RWPE2 (cell line): ENCODE measurements at regions not wholly inside any gene's neighbourhood (a gene's known extent, or its start where the extent isn't known, plus 50 kb on each side); places are given as distances from the start of the nearest gene placed in this dataset.
A peak's percentile ranks its signal among the peaks of the same experiment; 100 is the strongest.
"Not testable (repeated sequence)": the region's sequence is repeated elsewhere in the genome, so short reads cannot be mapped to it uniquely, and the experiment has no call there.

ENCODE experiments used
- ATAC-seq: fragments of 200-7000 bp; cut with Tn5 transposase; 3 replicates; pipeline ENCODE4 v1.9.1; 2021; ENCODE audit warnings: low read depth
- DNase-seq: peaks from one replicate; pipeline ENCODE4 v3.0.0-alpha.2; 2020; ENCODE audit warnings: low spot score
- H3K27ac ChIP-seq: fragments of 450-650 bp; 2 replicates; pipeline ENCODE4 v1.5.1; 2017; ENCODE audit warnings: mild to moderate bottlenecking; ENCODE audit not compliant: poor library complexity, severe bottlenecking
- H3K27me3 ChIP-seq: fragments of 250-450 bp; sonication (Bioruptor Pico); 2 replicates; pipeline ENCODE4 v1.5.1; 2021; ENCODE audit warnings: mild to moderate bottlenecking, moderate library complexity; ENCODE audit not compliant: insufficient read depth, poor library complexity, severe bottlenecking
- H3K36me3 ChIP-seq: fragments of 250-450 bp; sonication (Bioruptor Pico); 2 replicates; pipeline ENCODE4 v1.5.1; 2020; ENCODE audit warnings: low read depth, mild to moderate bottlenecking, moderate library complexity
- H3K4me1 ChIP-seq: fragments of 250-450 bp; sonication (Bioruptor Pico); 2 replicates; pipeline ENCODE4 v1.5.1; 2021; ENCODE audit warnings: mild to moderate bottlenecking, moderate library complexity; ENCODE audit not compliant: insufficient read depth, poor library complexity, severe bottlenecking
- H3K4me3 ChIP-seq: fragments of 250-450 bp; sonication (Bioruptor Pico); 2 replicates; pipeline ENCODE4 v1.5.1; 2021; ENCODE audit warnings: mild to moderate bottlenecking, moderate library complexity; ENCODE audit not compliant: severe bottlenecking
- H3K9me3 ChIP-seq: fragments of 250-450 bp; sonication (Bioruptor Pico); 2 replicates; pipeline ENCODE4 v1.5.1; 2021; ENCODE audit warnings: mild to moderate bottlenecking, moderate library complexity; ENCODE audit not compliant: severe bottlenecking
- TF ChIP-seq, protein P1 (sequence below): fragments of 450-650 bp; IDR thresholded peaks from one replicate; pipeline ENCODE4 v1.5.1; 2017; ENCODE audit warnings: mild to moderate bottlenecking, moderate library complexity; ENCODE audit not compliant: poor library complexity, severe bottlenecking

DNA sequence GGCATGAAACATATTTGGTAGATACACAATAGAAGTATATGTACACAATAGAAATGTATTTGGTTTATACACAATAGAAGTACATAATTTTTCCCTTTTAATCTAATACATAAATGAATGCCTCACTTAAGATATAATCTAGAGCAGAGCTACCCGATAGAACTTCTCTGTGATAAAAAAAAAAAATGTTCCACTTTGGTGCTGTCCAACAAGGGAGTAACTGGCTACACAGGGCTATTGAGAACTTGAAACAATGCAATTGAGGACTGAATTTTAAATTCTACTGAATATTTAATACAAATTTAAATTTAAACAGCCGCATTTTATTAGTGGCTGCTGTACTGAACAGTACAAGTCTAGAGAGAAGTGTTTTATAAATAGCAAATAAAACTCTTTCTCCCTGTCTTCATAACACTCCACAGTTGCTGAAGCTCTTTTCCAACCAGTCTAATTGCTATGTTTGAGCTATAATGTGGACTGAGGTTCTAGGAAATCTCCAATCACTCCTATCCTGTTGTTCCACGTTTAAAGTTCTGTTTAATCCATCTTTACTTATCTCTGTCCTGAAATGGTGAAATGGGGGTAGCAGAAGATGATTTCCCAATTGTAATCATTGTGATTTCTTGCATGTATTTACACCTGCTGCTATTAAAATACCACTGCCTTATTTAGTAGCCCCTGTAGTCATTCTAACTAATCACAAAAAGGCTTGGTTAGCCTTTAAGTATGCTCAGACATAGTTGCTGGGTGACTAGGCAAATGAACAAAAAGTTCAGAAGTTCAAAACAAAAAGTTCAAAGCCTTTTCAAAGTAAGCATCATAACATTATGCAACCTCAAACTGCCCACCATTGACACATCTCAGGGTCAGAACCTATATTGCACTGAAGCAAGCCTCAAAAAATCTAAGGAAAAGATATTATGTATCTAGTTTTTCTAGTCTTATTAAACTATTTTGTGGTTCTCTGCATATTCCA, 192.3 kb upstream of the C1orf87 start:
- TF ChIP-seq, protein P1, sequence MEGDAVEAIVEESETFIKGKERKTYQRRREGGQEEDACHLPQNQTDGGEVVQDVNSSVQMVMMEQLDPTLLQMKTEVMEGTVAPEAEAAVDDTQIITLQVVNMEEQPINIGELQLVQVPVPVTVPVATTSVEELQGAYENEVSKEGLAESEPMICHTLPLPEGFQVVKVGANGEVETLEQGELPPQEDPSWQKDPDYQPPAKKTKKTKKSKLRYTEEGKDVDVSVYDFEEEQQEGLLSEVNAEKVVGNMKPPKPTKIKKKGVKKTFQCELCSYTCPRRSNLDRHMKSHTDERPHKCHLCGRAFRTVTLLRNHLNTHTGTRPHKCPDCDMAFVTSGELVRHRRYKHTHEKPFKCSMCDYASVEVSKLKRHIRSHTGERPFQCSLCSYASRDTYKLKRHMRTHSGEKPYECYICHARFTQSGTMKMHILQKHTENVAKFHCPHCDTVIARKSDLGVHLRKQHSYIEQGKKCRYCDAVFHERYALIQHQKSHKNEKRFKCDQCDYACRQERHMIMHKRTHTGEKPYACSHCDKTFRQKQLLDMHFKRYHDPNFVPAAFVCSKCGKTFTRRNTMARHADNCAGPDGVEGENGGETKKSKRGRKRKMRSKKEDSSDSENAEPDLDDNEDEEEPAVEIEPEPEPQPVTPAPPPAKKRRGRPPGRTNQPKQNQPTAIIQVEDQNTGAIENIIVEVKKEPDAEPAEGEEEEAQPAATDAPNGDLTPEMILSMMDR: no peak
- no peaks in the 10 kb centered on the region for H3K4me1 ChIP-seq
- no peak overlapping the region for H3K4me3 ChIP-seq
- no peaks in the 10 kb centered on the region for H3K36me3 ChIP-seq
- ATAC-seq: peak; percentile 58
- DNase-seq: no peak
- H3K9me3 ChIP-seq: no peaks in the 10 kb centered on the region
- no peaks in the 10 kb centered on the region for H3K27me3 ChIP-seq
- no peak overlapping the region for H3K27ac ChIP-seq

DNA sequence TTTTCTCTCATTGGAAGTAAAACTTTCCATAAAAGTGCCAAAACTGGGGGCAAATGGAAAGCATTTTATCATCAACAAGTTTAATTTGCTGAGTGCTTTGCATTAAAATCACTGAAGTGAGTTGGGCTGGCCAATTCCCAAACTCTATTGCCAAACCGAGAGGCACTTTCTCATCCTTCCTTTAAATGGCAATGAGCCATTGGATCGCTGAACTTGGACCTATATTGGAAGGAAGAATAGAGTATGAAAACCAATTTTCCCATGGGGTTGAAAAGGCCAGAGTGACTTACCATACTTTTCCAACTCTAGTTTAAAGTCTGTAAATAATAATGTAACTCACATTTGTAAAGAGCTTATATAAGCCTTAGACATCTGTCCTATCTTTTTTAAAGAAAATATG, 189.1 kb upstream of the C1orf87 start:
- H3K4me1 ChIP-seq: no peaks in the 10 kb centered on the region
- ATAC-seq (no peak), DNase-seq (no peak)
- no peak overlapping the region for H3K4me3 ChIP-seq
- H3K27me3 ChIP-seq: no peaks in the 10 kb centered on the region
- H3K36me3 ChIP-seq: no peaks in the 10 kb centered on the region
- TF ChIP-seq, protein P1: no peak
- H3K27ac ChIP-seq: no peak overlapping the region
- no peaks in the 10 kb centered on the region for H3K9me3 ChIP-seq

DNA sequence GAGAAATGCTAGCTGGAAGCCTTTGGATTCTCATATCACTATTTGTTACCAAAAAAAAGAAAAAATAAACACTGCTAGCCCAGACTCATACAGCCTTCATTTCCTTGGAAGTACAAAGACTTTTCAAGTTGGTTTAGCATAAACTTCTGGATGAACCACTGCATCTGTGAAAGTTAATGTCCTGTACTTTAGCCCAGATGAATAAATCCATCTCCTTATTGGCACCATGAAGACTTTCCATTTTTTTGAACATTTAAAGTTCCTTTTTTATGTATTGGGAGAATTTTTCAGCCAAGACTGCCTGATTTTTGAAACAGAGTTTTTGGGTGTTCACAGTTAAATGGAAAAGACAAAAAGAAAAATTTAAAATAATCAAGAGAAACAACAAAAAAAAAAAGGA, 184.0 kb upstream of the C1orf87 start:
- H3K36me3 ChIP-seq: no peaks in the 10 kb centered on the region
- ATAC-seq (no peak), DNase-seq (no peak)
- H3K9me3 ChIP-seq: no peaks in the 10 kb centered on the region
- TF ChIP-seq, protein P1: no peak
- no peak overlapping the region for H3K27ac ChIP-seq
- H3K27me3 ChIP-seq: no peaks in the 10 kb centered on the region
- H3K4me3 ChIP-seq: no peak overlapping the region
- no peaks in the 10 kb centered on the region for H3K4me1 ChIP-seq

DNA sequence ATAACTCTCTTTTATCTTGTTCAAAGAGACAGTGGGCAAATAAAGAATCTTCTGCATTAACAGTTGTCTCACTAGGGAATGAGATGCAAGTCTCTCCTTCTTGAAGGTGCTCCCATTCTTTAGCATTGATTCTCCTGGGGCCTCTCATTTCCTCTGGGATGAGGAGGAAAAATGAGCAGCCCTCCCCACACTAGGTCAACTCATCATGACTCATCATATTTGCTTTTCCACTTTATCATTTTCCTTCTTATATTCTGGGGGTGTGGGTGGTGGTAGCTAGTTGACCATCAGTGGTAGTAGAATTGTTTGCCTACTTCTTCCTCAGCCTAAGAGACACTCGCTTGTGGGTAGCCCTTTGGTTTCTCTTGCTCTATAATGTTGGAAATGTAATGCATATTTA, 182.0 kb upstream of the C1orf87 start:
- peak; percentile 63 for ATAC-seq
- TF ChIP-seq, protein P1: no peak
- Histone ChIP-seq H3K27ac (no peak overlapping the region), H3K9me3 (no peaks in the 10 kb centered on the region), H3K27me3 (no peaks in the 10 kb centered on the region), H3K4me1 (no peaks in the 10 kb centered on the region), H3K36me3 (no peaks in the 10 kb centered on the region), H3K4me3 (no peak overlapping the region)
- DNase-seq: no peak

DNA sequence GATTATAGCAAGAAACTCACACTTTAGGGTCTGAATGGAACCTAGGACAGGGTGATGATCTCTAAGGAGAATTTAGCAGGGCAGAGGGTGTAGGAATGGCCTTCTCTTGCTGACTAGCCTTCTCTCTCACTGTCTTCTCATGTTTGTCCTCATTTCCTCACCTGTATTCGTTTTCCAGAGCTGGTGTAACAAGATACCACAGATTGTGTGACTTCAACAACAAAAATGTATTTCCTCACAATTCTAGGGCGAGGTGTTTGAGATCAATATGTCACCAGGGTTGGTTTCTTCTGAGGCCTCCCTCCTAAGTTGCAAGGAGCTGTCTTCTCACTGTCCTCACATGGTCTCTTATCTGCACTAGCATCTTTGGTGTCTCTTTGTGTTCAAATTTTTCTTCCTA, 177.9 kb upstream of the C1orf87 start:
- Histone ChIP-seq H3K4me1 (no peaks in the 10 kb centered on the region), H3K4me3 (no peak overlapping the region), H3K9me3 (no peaks in the 10 kb centered on the region), H3K27me3 (no peaks in the 10 kb centered on the region), H3K27ac (no peak overlapping the region), H3K36me3 (no peaks in the 10 kb centered on the region)
- DNase-seq (no peak), ATAC-seq (no peak)
- TF ChIP-seq, protein P1: no peak

DNA sequence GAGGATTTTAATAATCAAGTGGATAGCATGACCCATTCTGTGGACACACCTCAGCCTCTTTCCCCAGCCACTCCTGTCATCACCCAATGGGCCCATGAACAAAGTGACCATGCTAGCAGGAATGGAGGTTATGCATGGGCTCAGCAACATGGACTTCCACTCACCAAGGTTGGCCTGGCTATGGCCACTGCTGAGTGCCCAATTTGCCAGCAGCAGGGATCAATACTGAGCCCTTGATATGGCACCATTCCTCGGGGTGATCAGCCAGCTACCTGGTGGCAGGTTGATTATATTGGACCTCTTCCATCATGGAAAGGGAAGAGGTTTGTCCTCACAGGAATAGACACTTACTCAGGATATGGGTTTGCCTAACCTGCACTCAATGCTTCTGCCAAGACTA, 173.9 kb upstream of the C1orf87 start:
- not testable (repeated sequence) for H3K9me3 ChIP-seq, H3K27ac ChIP-seq, H3K4me3 ChIP-seq, H3K4me1 ChIP-seq, ATAC-seq, H3K27me3 ChIP-seq, DNase-seq, H3K36me3 ChIP-seq
